SK-N-MC (cell line): ENCODE measurements at regions not wholly inside any gene's neighbourhood (a gene's known extent, or its start where the extent isn't known, plus 50 kb on each side); places are given as distances from the start of the nearest gene placed in this dataset.

Experiments used
- DNase-seq: peaks from one replicate; pipeline ENCODE4 v3.0.0-alpha.2; 2011; ENCODE audit warnings: low read depth, low spot score
- H3K27ac ChIP-seq: fragments of 200-600 bp; sonication (generic); 2 replicates; pipeline ENCODE4 v1.5.1; 2016; ENCODE audit warnings: mixed run types
- H3K36me3 ChIP-seq: fragments of 200-600 bp; sonication (generic); 2 replicates; pipeline ENCODE4 v1.6.1; 2017; ENCODE audit warnings: antibody characterized with exemption, low read length, mixed read lengths; ENCODE audit not compliant: insufficient read depth
- H3K4me3 ChIP-seq: fragments of 200-600 bp; sonication (generic); 2 replicates; pipeline ENCODE4 v1.5.1; 2016
- H3K9ac ChIP-seq: fragments of 200-600 bp; sonication (generic); 2 replicates; pipeline ENCODE4 v1.8.0; 2017; ENCODE audit warnings: mixed run types, mixed read lengths; ENCODE audit not compliant: insufficient read length
- H3K9me3 ChIP-seq: fragments of 200-600 bp; sonication (generic); 2 replicates; pipeline ENCODE4 v1.6.1; 2017; ENCODE audit warnings: low read depth, mild to moderate bottlenecking, antibody characterized with exemption, low read length, moderate library complexity, mixed read lengths
- EZH2 ChIP-seq: fragments of 200-600 bp; sonication (generic); IDR thresholded peaks from one replicate; pipeline ENCODE4 v1.6.1; 2017; ENCODE audit warnings: antibody characterized with exemption
- FOXP2 ChIP-seq: optimal IDR thresholded peaks from 2 replicates; pipeline ENCODE3; 2011; ENCODE audit warnings: mild to moderate bottlenecking, moderate library complexity; ENCODE audit not compliant: insufficient read depth; ENCODE audit errors: extremely low read length, control extremely low read depth
- POLR2AphosphoS5 ChIP-seq: IDR thresholded peaks from 2 replicates; pipeline ENCODE4 v1.6.1; 2012; ENCODE audit warnings: mild to moderate bottlenecking, low read depth, low read length, borderline replicate concordance

DNA sequence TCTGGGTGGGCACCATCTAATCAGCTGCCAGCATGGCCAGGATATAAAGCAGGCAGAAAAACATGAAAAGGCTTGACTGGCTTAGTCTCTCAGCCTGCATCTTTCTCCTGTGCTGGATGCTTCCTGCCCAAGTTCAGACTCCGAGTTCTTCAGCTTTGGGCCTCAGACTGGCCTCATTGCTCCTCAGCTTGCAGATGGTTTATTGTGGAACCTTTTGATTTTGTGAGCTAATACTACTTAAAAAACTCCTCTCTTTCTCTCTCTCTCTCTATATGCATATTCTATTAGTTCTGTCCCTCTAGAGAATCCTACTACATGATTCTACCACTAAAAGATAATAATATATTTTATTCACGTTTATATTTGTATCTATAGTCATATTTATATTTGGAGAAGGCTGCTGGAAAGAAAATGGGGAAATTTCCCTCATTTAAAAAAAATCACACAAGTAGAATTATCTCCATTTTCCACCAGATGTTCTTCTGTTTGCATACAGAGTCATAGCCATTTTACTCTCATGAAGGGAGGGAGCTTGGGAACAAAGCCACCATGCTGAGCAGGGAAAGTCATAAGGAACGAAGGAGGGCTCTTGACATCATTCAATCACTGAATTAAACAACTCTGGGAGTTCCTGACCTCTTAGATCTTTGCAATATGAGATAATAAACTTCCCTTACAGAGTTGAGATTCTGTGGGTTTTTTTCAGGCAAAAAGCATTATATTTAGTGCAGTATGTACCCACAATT lies 1137.4 kb upstream of the CDH18 start:
- no peak for DNase-seq
- H3K9me3 ChIP-seq: no peaks in the 10 kb centered on the region
- no peak overlapping the region for H3K9ac ChIP-seq
- no peaks in the 10 kb centered on the region for H3K36me3 ChIP-seq
- no peak overlapping the region for H3K27ac ChIP-seq
- TF ChIP-seq POLR2AphosphoS5 (no peak), EZH2 (no peak), FOXP2 (no peak)
- no peak overlapping the region for H3K4me3 ChIP-seq

GRCh38 chr5:21121213-21121612 lies 1133.2 kb upstream of the CDH18 start:
- no peak for DNase-seq
- Histone ChIP-seq H3K36me3 (no peaks in the 10 kb centered on the region), H3K4me3 (no peak overlapping the region), H3K27ac (no peak overlapping the region), H3K9ac (no peak overlapping the region), H3K9me3 (no peaks in the 10 kb centered on the region)
- TF ChIP-seq EZH2 (no peak), FOXP2 (no peak), POLR2AphosphoS5 (no peak)

- Histone ChIP-seq H3K9me3 (no peaks in the 10 kb centered on the region), H3K9ac (no peak overlapping the region), H3K4me3 (no peak overlapping the region), H3K27ac (no peak overlapping the region), H3K36me3 (no peaks in the 10 kb centered on the region)
- DNase-seq: no peak
- no peak for TF ChIP-seq FOXP2
- TF ChIP-seq EZH2: no peak
- TF ChIP-seq POLR2AphosphoS5: no peak
Observed at GRCh38 chr5:21097661-21098060, 1109.7 kb upstream of the CDH18 start.

- Histone ChIP-seq H3K4me3 (no peak overlapping the region), H3K36me3 (no peaks in the 10 kb centered on the region), H3K9ac (no peak overlapping the region), H3K27ac (no peak overlapping the region), H3K9me3 (no peaks in the 10 kb centered on the region)
- no peak for TF ChIP-seq FOXP2
- TF ChIP-seq POLR2AphosphoS5: no peak
- no peak for TF ChIP-seq EZH2
- DNase-seq: no peak
Observed at GRCh38 chr5:21094619-21095018, 1106.6 kb upstream of the CDH18 start.

DNA sequence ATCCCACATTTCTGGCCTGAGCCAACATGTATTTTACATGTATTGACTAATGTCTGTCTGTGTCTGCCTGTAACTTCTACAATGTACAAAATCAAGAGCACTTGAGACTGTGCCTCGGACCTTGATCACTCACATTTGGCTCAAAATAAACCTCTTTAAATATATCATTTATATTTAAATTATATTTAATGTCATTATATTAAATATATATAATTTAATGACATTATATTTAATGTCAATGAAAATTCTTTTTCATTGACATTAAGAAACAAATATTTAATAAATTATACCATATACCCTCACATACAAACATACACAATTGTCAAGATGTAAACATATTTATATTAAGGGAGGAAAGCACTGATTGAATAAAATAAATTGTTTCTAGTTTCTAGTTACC lies 1099.8 kb upstream of the CDH18 start:
- no peak for TF ChIP-seq FOXP2
- no peak for TF ChIP-seq POLR2AphosphoS5
- no peak for TF ChIP-seq EZH2

GRCh38 chr5:21085791-21086190 lies 1097.8 kb upstream of the CDH18 start:
- no peaks in the 10 kb centered on the region for H3K36me3 ChIP-seq
- no peak for TF ChIP-seq EZH2
- no peak for TF ChIP-seq FOXP2
- TF ChIP-seq POLR2AphosphoS5: no peak
- no peak overlapping the region for H3K27ac ChIP-seq
- H3K4me3 ChIP-seq: no peak overlapping the region
- DNase-seq: no peak
- H3K9ac ChIP-seq: no peak overlapping the region
- no peaks in the 10 kb centered on the region; the same call in 1 of the 2 replicates for H3K9me3 ChIP-seq

More for the DNA sequence above, 1099.8 kb upstream of the CDH18 start:
- Histone ChIP-seq H3K9ac (no peak overlapping the region), H3K36me3 (no peaks in the 10 kb centered on the region), H3K27ac (no peak overlapping the region), H3K9me3 (no peaks in the 10 kb centered on the region; the same call in 1 of the 2 replicates), H3K4me3 (no peak overlapping the region)
- no peak for DNase-seq

DNA sequence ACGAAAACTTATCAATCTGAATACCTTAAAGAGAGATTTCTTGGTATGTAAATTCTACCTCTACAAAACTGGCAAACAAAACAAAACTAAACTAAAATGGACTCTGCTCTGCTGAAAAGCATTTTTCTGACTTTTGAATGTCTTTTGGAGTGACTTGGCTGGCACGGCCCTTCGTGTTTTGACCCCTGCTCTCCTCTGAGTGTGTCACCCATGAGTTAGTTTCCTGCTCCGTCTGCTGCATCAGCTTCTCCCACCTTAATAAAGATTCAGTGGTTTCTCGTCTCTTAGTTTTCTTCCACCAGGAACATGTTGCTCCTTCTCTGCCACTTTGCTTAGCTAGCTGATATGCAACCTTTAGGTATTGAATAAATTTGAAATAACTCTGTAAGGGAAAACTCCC lies 1084.0 kb upstream of the CDH18 start:
- Histone ChIP-seq H3K9me3 (no peaks in the 10 kb centered on the region), H3K9ac (peak overlapping the region; percentile 37), H3K4me3 (peak overlapping the region; percentile 47; the same call in 1 of the 2 replicates), H3K27ac (peak overlapping the region; percentile 90; the same call in 1 of the 2 replicates), H3K36me3 (no peaks in the 10 kb centered on the region)
- DNase-seq: no peak
- TF ChIP-seq FOXP2 (no peak), POLR2AphosphoS5 (no peak), EZH2 (no peak)

- Histone ChIP-seq H3K27ac (peak overlapping the region; percentile 90), H3K9me3 (no peaks in the 10 kb centered on the region)
- TF ChIP-seq FOXP2: no peak
- TF ChIP-seq EZH2: no peak
- no peak for TF ChIP-seq POLR2AphosphoS5
Observed at GRCh38 chr5:21071421-21071820, 1083.4 kb upstream of the CDH18 start.

More at GRCh38 chr5:21071421-21071820, 1083.4 kb upstream of the CDH18 start:
- H3K9ac ChIP-seq: peak overlapping the region; percentile 16
- peak overlapping the region; percentile 47 for H3K4me3 ChIP-seq
- DNase-seq: no peak
- no peaks in the 10 kb centered on the region for H3K36me3 ChIP-seq
